ENCODE measurements at regions not wholly inside any gene's neighbourhood (a gene's known extent, or its start where the extent isn't known, plus 50 kb on each side); places are given as distances from the start of the nearest gene placed in this dataset.

GRCh38 chr3:8282541-8283165 lies 219.0 kb upstream of the LMCD1 start:
- H3K4me3 ChIP-seq (ENCODE audit: low read depth, low read length): no peak overlapping the region
- peak; percentile 1 for DNase-seq (ENCODE audit: low read depth)
- TF ChIP-seq MYC (IDR thresholded peaks at IDR 0.05; ENCODE audit: low read depth, low read length) (no peak), CTCF (IDR thresholded peaks at IDR 0.05; ENCODE audit: low read depth, low read length) (no peak), MAX (IDR thresholded peaks at IDR 0.05; ENCODE audit: low read depth, low read length) (no peak), POLR2A (IDR thresholded peaks at IDR 0.05; ENCODE audit: extremely low read depth, insufficient read length) (no peak)

GRCh38 chr3:8283193-8283592 lies 218.4 kb upstream of the LMCD1 start:
- no peak for DNase-seq (ENCODE audit: low read depth)
- H3K4me3 ChIP-seq (ENCODE audit: low read depth, low read length): no peak overlapping the region
- TF ChIP-seq POLR2A (IDR thresholded peaks at IDR 0.05; ENCODE audit: extremely low read depth, insufficient read length) (no peak), MAX (IDR thresholded peaks at IDR 0.05; ENCODE audit: low read depth, low read length) (no peak)

- no peak for DNase-seq (ENCODE audit: low read depth)
- TF ChIP-seq MYC (IDR thresholded peaks at IDR 0.05; ENCODE audit: low read depth, low read length): no peak
- TF ChIP-seq POLR2A (IDR thresholded peaks at IDR 0.05; ENCODE audit: extremely low read depth, insufficient read length): no peak
- no peak for TF ChIP-seq CTCF (IDR thresholded peaks at IDR 0.05; ENCODE audit: low read depth, low read length)
- no peak for TF ChIP-seq MAX (IDR thresholded peaks at IDR 0.05; ENCODE audit: low read depth, low read length)
- no peak overlapping the region for H3K4me3 ChIP-seq (ENCODE audit: low read depth, low read length)
These were observed 215.5 kb upstream of the LMCD1 start for GRCh38 chr3:8286086-8286485.

- no peak overlapping the region for H3K4me3 ChIP-seq (ENCODE audit: low read depth, low read length)
- TF ChIP-seq POLR2A (IDR thresholded peaks at IDR 0.05; ENCODE audit: extremely low read depth, insufficient read length): no peak
- no peak for TF ChIP-seq MAX (IDR thresholded peaks at IDR 0.05; ENCODE audit: low read depth, low read length)
- TF ChIP-seq CTCF (IDR thresholded peaks at IDR 0.05; ENCODE audit: low read depth, low read length): no peak
- DNase-seq (ENCODE audit: low read depth): no peak
These were observed 214.9 kb upstream of the LMCD1 start for GRCh38 chr3:8286749-8287148.

- no peak for TF ChIP-seq MAX (IDR thresholded peaks at IDR 0.05; ENCODE audit: low read depth, low read length)
- no peak for TF ChIP-seq POLR2A (IDR thresholded peaks at IDR 0.05; ENCODE audit: extremely low read depth, insufficient read length)
- TF ChIP-seq CTCF (IDR thresholded peaks at IDR 0.05; ENCODE audit: low read depth, low read length): no peak
- TF ChIP-seq MYC (IDR thresholded peaks at IDR 0.05; ENCODE audit: low read depth, low read length): no peak
- DNase-seq (ENCODE audit: low read depth): no peak
- H3K4me3 ChIP-seq (ENCODE audit: low read depth, low read length): no peak overlapping the region
These were observed 211.0 kb upstream of the LMCD1 start for GRCh38 chr3:8290611-8291010.

- DNase-seq (ENCODE audit: low read depth): no peak
- no peak for TF ChIP-seq CTCF (IDR thresholded peaks at IDR 0.05; ENCODE audit: low read depth, low read length)
- TF ChIP-seq MAX (IDR thresholded peaks at IDR 0.05; ENCODE audit: low read depth, low read length): no peak
- TF ChIP-seq POLR2A (IDR thresholded peaks at IDR 0.05; ENCODE audit: extremely low read depth, insufficient read length): no peak
- TF ChIP-seq MYC (IDR thresholded peaks at IDR 0.05; ENCODE audit: low read depth, low read length): no peak
- H3K4me3 ChIP-seq (ENCODE audit: low read depth, low read length): no peak overlapping the region
These were observed 205.2 kb upstream of the LMCD1 start for GRCh38 chr3:8296461-8296860.

Data from NB4 (cell line).